Ishikawa (cell line): ENCODE measurements at regions not wholly inside any gene's neighbourhood (a gene's known extent, or its start where the extent isn't known, plus 50 kb on each side); places are given as distances from the start of the nearest gene placed in this dataset.

Experiments
- CEBPB ChIP-seq: IDR thresholded peaks from 2 replicates; pipeline ENCODE4 v1.6.1; 2012
- EP300 ChIP-seq: IDR thresholded peaks from 2 replicates; pipeline ENCODE4 v1.6.1; 2012; ENCODE audit warnings: borderline replicate concordance
- RAD21 ChIP-seq: IDR thresholded peaks from 2 replicates; pipeline ENCODE4 v1.6.1; 2012; ENCODE audit warnings: low read depth
- REST ChIP-seq: IDR thresholded peaks from 2 replicates; pipeline ENCODE4 v1.6.1; 2012; ENCODE audit warnings: low read depth, mild to moderate bottlenecking
- TAF1 ChIP-seq: IDR thresholded peaks from 2 replicates; pipeline ENCODE4 v1.6.1; 2012; ENCODE audit warnings: low read depth, mild to moderate bottlenecking
- TCF12 ChIP-seq: IDR thresholded peaks from 2 replicates; pipeline ENCODE4 v1.6.1; 2012; ENCODE audit warnings: low read depth
- YY1 ChIP-seq: IDR thresholded peaks from 2 replicates; pipeline ENCODE4 v1.6.1; 2012; ENCODE audit warnings: low read depth
- ZBTB7A ChIP-seq: IDR thresholded peaks from 2 replicates; pipeline ENCODE4 v1.6.1; 2012; ENCODE audit warnings: low read depth
- TF ChIP-seq, protein P1 (sequence below): IDR thresholded peaks from 2 replicates; pipeline ENCODE4 v1.6.1; 2012

GRCh38 chr6:11311970-11312369 lies 79.5 kb upstream of the NEDD9 start:
- TF ChIP-seq, protein P1, sequence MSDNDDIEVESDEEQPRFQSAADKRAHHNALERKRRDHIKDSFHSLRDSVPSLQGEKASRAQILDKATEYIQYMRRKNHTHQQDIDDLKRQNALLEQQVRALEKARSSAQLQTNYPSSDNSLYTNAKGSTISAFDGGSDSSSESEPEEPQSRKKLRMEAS, result no peak
- TF ChIP-seq TAF1 (no peak), YY1 (no peak), CEBPB (no peak), REST (peak; percentile 60), TCF12 (no peak), ZBTB7A (no peak), EP300 (no peak), RAD21 (no peak)
